GM19467 (cell line): ENCODE measurements at regions not wholly inside any gene's neighbourhood (a gene's known extent, or its start where the extent isn't known, plus 50 kb on each side); places are given as distances from the start of the nearest gene placed in this dataset.

ENCODE experiments used
- ATAC-seq: cut with Tn5 transposase; IDR thresholded peaks from one replicate; pipeline ENCODE4 v1.9.1; 2021; ENCODE audit warnings: mild to moderate bottlenecking, moderate library complexity; ENCODE audit not compliant: unreplicated experiment

GRCh38 chr1:229817936-229818335 lies 191.9 kb downstream of the URB2 start:
- no peak for ATAC-seq

GRCh38 chr1:229819091-229819490 lies 193.0 kb downstream of the URB2 start:
- ATAC-seq, result no peak

- no peak for ATAC-seq
Observed at GRCh38 chr1:229822026-229822425, 196.0 kb downstream of the URB2 start.

GRCh38 chr1:229825042-229825441 lies 199.0 kb downstream of the URB2 start:
- no peak for ATAC-seq

GRCh38 chr1:229828461-229828860 lies 202.4 kb downstream of the URB2 start:
- no peak for ATAC-seq

- no peak for ATAC-seq
Observed at GRCh38 chr1:229832695-229833094, 206.6 kb downstream of the URB2 start.

- ATAC-seq, result no peak
Observed at GRCh38 chr1:229834230-229834629, 208.2 kb downstream of the URB2 start.

GRCh38 chr1:229835226-229835625 lies 209.2 kb downstream of the URB2 start:
- no peak for ATAC-seq

- no peak for ATAC-seq
Observed at GRCh38 chr1:229836324-229836723, 210.3 kb downstream of the URB2 start.

GRCh38 chr1:229838204-229838603 lies 212.2 kb downstream of the URB2 start:
- no peak for ATAC-seq

- no peak for ATAC-seq
Observed at GRCh38 chr1:229839800-229840199, 213.8 kb downstream of the URB2 start.

- ATAC-seq, result no peak
Observed at GRCh38 chr1:229841230-229841629, 215.2 kb downstream of the URB2 start.

GRCh38 chr1:229842302-229843255 lies 216.5 kb downstream of the URB2 start:
- ATAC-seq, result no peak

- ATAC-seq, result no peak
Observed at GRCh38 chr1:229843627-229844238, 217.7 kb downstream of the URB2 start.

- no peak for ATAC-seq
Observed at GRCh38 chr1:229844675-229845074, 218.6 kb downstream of the URB2 start.

GRCh38 chr1:229845410-229846138 lies 219.5 kb downstream of the URB2 start:
- no peak for ATAC-seq

- no peak for ATAC-seq
Observed at GRCh38 chr1:229846351-229846750, 220.3 kb downstream of the URB2 start.

- no peak for ATAC-seq
Observed at GRCh38 chr1:229848752-229849677, 218.0 kb upstream of the GALNT2 start.

- no peak for ATAC-seq
Observed at GRCh38 chr1:229851511-229851910, 215.5 kb upstream of the GALNT2 start.

GRCh38 chr1:229853751-229854150 lies 213.3 kb upstream of the GALNT2 start:
- no peak for ATAC-seq
